Sciatic nerve (tissue), 2 donors: ENCODE measurements at regions not wholly inside any gene's neighbourhood (a gene's known extent, or its start where the extent isn't known, plus 50 kb on each side); places are given as distances from the start of the nearest gene placed in this dataset.

Source experiments
- ATAC-seq: fragments of 200-7000 bp; cut with Tn5 transposase; one replicate; pipeline ENCODE4 v1.9.1; 2020; ENCODE audit warnings: mild to moderate bottlenecking, moderate library complexity
- DNase-seq: peaks from one replicate; pipeline ENCODE4 v3.0.0-alpha.2; 2020; ENCODE audit warnings: low spot score
- intact Hi-C: fragments of 100-400 bp; cut with DNase I; formaldehyde crosslinking; loops from one replicate; pipeline ENCODE4 v1.14.2; 2022
- donor health status: DM: no; HTN: no; CAD: no.
- donor health status: DM: no; HTN: no; CAD: no.

- DNase-seq, result no peak
- intact Hi-C loops, result no loop called here
- peak; percentile 53 for ATAC-seq
Measured at GRCh38 chr21:27298465-27298864, 331.6 kb upstream of the ADAMTS5 start.

GRCh38 chr21:27293239-27293638 is 326.4 kb upstream of the ADAMTS5 start:
- ATAC-seq, result no peak
- DNase-seq, result no peak

GRCh38 chr21:27292783-27293182 is 325.9 kb upstream of the ADAMTS5 start:
- DNase-seq, result no peak
- no peak for ATAC-seq
- intact Hi-C loops, result no loop called here

More at GRCh38 chr21:27293239-27293638, 326.4 kb upstream of the ADAMTS5 start:
- intact Hi-C loops, result no loop called here

GRCh38 chr21:27292229-27292628 is 325.3 kb upstream of the ADAMTS5 start:
- intact Hi-C loops, result no loop called here
- ATAC-seq, result no peak

GRCh38 chr21:27291006-27291405 is 324.1 kb upstream of the ADAMTS5 start:
- intact Hi-C loops, result no loop called here
- no peak for DNase-seq
- no peak for ATAC-seq

More at GRCh38 chr21:27292229-27292628, 325.3 kb upstream of the ADAMTS5 start:
- no peak for DNase-seq

GRCh38 chr21:27290028-27290427 is 323.1 kb upstream of the ADAMTS5 start:
- ATAC-seq, result no peak
- intact Hi-C loops, result no loop called here
- no peak for DNase-seq

GRCh38 chr21:27286760-27287159 is 319.9 kb upstream of the ADAMTS5 start:
- intact Hi-C loops, result no loop called here
- no peak for ATAC-seq
- no peak for DNase-seq

GRCh38 chr21:27277110-27277509 is 310.2 kb upstream of the ADAMTS5 start:
- intact Hi-C loops, result no loop called here
- ATAC-seq, result no peak

GRCh38 chr21:27275294-27275927 is 308.5 kb upstream of the ADAMTS5 start:
- no peak for DNase-seq
- peak; percentile 32 for ATAC-seq
- intact Hi-C loops, result no loop called here

More at GRCh38 chr21:27277110-27277509, 310.2 kb upstream of the ADAMTS5 start:
- DNase-seq, result no peak

GRCh38 chr21:27269644-27270043 is 302.8 kb upstream of the ADAMTS5 start:
- intact Hi-C loops, result no loop called here
- ATAC-seq, result peak; percentile 67
- no peak for DNase-seq

GRCh38 chr21:27268290-27268689 is 301.4 kb upstream of the ADAMTS5 start:
- DNase-seq, result no peak
- no peak for ATAC-seq
- intact Hi-C loops, result no loop called here

- DNase-seq (no peak), ATAC-seq (no peak)
- intact Hi-C loops, result no loop called here
Measured at GRCh38 chr21:27265949-27266348, 299.1 kb upstream of the ADAMTS5 start.

- intact Hi-C loops, result no loop called here
- DNase-seq, result no peak
- ATAC-seq, result no peak
Measured at GRCh38 chr21:27265492-27265891, 298.6 kb upstream of the ADAMTS5 start.

GRCh38 chr21:27261676-27262075 is 294.8 kb upstream of the ADAMTS5 start:
- DNase-seq (no peak), ATAC-seq (no peak)
- intact Hi-C loops, result no loop called here

- no peak for ATAC-seq
- intact Hi-C loops, result no loop called here
- DNase-seq, result no peak
Measured at GRCh38 chr21:27260728-27261127, 293.8 kb upstream of the ADAMTS5 start.

- intact Hi-C loops, result no loop called here
- peak; percentile 74 for ATAC-seq
- DNase-seq, result no peak
Measured at GRCh38 chr21:27258742-27259448, 292.0 kb upstream of the ADAMTS5 start.

- no peak for DNase-seq
- no peak for ATAC-seq
- intact Hi-C loops, result no loop called here
Measured at GRCh38 chr21:27257908-27258556, 291.1 kb upstream of the ADAMTS5 start.

GRCh38 chr21:27257226-27257625 is 290.3 kb upstream of the ADAMTS5 start:
- ATAC-seq (no peak), DNase-seq (no peak)
- intact Hi-C loops, result no loop called here

- intact Hi-C loops, result no loop called here
- no peak for ATAC-seq
- no peak for DNase-seq
Measured at GRCh38 chr21:27251752-27252151, 284.9 kb upstream of the ADAMTS5 start.

- no peak for ATAC-seq
Measured at GRCh38 chr21:27250366-27250765, 283.5 kb upstream of the ADAMTS5 start.

More at GRCh38 chr21:27250366-27250765, 283.5 kb upstream of the ADAMTS5 start:
- no peak for DNase-seq
- intact Hi-C loops, result no loop called here
